Activated CD4-positive, CD25-positive, alpha-beta regulatory T cell treated with anti-CD3 and anti-CD28 coated beads, Interleukin-2, amount 50 U/mL, for 72 hours (primary cell): ENCODE measurements at regions not wholly inside any gene's neighbourhood (a gene's known extent, or its start where the extent isn't known, plus 50 kb on each side); places are given as distances from the start of the nearest gene placed in this dataset.
"Not testable (repeated sequence)": the region's sequence is repeated elsewhere in the genome, so short reads cannot be mapped to it uniquely, and the experiment has no call there.

Source experiments
- DNase-seq: peaks from one replicate; pipeline ENCODE4 v3.0.0; 2021

DNA sequence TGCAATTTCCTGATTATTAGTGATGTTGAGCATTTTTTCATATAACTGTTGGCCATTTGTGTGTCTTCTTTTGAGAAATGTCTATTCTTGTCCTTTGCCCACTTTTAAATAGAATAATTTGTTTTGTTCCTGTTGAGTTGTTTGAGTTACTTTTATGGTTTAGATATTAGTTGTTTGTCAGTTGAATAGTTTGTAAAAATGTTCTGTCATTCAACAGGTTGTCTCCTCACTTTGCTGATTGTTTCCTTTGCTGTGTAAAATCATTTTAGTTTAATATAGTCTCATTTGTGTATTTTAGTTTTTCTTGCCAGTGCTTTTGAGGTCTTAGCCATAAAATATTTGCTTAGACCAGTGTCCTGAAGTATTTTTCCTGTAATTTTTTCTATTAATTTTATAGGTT lies 181.8 kb upstream of the GLRA2 start:
- no peak for DNase-seq

DNA sequence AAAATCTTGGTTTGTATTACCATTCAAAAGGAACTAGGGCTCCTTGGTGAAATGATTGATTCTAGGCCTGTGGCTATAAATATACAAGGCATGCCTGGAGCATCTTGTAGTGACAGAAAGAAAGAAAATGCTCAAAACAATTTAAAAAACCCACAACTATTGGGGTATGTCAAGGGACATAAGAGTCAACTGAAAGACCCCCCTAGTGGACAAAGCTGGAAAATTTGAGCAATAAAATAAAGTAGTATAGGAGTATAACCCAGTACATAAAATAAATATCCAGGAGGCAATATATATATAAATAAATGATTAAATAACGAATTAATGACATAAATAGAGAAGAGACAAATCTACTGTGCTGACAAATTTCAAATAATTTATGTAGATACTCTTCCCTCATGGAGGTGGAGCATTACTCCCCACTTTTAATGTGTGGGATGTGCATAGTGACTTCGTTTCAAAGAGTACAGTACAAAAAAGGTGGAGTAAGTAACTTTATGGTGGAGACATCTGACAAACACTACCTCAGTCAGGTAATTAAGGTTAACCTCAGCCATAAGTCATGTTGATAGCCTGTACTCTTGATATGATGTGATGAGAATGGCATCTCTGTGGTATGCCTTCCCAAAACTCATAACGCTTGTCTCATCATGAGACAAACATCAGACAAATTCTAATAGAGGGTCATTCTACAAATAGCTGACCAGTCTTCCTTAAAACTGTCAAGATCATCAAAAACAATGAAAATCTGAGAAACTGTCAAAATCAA lies 185.0 kb upstream of the GLRA2 start:
- DNase-seq, result no peak

DNA sequence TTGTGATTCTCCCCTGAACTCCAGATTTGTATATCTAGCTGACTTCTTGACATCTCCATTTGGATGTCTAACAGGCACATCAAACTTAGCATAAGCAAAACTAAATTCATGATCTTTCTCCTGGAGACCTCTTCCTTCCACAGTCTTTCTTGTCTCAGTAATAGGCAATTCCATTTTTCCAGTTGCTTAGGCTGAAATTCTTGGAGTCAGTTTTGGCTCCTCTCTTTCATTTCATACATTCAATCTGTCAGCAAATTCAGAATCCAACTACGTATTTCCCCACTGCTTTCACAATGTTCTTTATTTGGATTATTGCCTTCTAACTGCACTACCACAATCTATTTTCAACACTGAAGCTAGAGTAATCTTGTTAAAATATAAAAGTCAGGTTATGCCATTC lies 219.9 kb upstream of the GLRA2 start:
- no peak for DNase-seq

DNA sequence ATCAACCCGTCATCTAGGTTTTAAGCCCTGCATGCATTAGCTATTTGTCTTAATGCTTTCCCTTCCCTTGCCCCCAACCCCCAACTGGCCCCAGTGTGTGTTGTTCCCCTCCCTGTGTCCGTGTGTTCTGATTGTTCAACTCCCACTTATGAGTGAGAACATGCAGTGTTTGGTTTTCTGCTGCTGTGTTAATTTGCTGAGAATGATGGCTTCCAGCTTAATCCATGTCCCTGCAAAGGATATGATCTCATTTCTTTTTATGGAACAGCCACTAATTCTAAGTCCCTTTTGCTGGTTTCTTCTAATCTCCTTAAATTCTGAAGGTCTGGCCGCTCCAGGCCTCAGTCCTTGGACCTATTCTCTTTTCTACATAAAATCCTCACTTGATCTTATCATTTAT lies 220.4 kb upstream of the GLRA2 start:
- DNase-seq, result not testable (repeated sequence)

DNA sequence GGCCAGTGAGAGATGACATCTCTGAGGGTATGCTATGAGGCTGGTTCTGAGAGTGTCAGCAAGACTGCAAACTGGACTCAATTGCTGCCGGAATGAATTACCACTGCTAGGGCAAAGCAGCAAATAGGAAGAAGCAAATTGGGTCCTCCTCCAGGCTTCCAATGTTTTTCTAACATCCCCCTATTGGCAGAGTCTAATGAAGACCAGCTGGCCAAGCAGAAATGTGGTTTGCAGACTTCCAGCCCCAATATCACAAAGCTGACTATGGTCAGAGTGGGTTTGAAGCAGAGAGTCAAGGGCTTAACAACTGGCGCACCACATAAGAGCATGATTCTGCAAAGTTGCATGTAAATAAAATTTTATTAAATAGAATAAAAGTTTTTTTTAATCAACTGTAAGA lies 225.4 kb upstream of the GLRA2 start:
- no peak for DNase-seq

DNA sequence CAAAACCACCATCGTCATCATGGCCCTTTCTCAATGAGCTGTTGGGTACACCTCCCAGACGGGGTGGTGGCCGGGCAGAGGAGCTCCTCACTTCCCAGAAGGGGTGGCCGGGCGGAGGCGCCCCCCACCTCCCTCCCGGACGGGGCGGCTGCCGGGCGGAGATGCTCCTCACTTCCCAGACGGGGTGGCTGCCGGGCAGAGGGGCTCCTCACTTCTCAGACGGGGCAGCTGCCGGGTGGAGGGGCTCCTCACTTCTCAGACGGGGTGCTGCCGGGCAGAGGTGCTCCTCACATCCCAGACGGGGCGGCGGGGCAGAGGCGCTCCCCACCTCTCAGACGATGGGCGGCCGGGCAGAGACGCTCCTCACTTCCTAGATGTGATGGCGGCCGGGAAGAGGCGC lies 226.8 kb upstream of the GLRA2 start:
- DNase-seq, result not testable (repeated sequence)

DNA sequence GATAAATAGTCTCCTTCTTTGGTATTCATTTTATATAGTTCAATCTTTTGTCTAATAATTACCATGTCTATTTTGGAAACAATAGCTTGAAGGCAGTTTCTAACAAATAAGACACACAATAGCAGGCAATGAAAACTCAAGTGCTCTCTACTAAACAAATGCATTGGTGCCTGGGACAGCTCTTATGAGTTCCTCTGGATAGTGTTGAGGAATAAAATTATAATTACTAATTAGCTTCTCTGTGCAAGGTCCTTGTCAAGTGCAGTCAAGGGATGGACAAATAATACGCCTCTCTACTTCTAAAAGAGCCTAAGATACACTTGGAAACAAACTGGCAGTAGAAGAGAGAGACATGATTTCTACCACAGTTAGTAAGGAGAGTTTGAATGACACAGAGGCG lies 229.0 kb upstream of the GLRA2 start:
- no peak for DNase-seq

DNA sequence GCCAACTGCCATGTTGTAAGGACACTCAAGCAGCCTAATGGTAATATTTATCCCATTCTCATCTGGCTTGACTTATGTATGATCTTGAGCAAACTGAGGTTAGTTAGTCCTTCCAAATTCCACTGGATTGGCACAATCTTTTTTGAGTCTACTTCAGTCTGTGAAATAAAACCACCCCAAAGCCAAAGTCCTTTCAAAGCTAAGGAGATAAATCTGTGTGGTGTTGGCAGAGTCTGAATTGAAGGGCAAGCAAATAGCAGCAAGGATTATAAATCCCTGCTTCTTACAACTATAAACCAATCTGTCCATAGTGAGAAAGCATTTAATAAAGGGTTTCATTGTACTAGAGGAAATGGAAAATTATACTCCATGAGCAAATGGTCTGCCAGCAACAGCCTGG lies 233.9 kb upstream of the GLRA2 start:
- no peak for DNase-seq

DNA sequence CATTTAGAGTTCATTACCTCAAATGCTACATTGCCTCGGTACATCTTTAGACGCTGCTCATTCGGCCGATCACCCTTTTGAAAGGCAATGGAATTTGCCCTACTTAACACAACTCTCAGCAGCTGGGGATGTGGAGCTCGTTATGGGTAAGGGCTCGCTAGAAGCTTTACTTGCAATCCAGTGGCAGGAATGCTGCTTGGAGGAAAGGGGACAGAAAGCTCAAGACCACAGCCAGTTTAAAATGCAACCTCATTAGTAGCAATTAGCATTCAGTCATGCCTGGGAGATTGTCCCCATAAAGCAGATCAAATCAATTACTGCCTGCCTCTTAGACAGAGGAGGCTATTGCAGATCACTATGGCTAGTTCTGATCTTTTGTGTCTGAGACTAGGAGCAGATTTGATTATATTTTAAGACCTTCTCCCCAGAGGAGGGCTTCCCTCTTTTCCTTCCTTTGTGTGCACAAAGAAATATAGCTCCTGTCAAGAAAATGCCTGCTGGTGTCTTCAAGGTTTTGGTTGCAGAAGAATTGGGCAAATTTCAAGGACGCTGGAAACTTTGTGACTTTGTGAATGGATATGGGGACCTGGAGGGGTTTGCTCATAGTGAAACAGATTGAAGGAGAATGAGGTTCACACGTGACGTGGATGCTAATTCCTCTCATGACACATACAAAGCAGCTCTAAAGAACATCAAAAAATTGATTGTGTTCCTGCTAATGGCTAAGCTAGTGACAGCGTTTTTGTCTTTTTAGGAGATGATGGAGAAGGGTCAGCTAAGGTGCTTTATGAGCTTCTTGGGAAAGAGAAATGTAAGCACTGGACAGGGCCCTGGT lies 237.5 kb upstream of the GLRA2 start:
- no peak for DNase-seq

DNA sequence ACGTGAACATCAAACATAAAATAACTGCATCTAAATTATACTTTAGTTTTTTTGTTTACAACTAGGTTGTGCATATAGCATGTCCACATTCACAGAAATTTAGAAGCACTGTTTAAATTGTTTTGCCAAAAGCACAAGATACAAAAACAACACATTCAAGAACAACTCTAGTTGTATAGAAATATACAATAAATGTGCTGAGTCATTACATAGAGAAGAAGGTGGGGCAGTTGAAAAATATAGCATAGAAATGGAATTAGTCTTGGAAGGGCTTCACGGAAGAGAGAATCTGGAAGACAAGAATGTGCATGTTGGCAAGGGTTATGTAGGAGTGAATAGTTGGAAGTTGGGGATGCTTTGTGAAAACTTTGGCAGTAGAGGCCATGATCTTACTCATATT lies 239.0 kb upstream of the GLRA2 start:
- no peak for DNase-seq

DNA sequence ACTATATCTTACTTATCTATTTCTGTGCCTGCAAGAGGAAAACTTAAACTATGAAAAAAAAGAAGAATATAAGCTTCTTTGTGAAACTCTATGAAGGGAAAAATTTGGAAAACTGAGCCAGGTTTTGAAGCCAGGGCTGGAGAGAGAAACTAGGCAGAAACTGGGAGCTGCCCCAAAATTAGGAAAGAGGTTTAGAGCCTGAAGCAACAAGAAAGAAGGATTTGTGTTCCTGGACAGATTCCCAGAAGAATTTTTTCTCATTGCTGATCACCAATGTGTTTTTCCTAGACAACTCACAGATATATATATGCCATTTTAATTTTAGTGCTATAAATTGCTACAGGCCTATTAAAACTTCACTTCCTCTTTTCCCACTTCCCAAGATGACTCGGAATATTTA lies 245.0 kb upstream of the GEMIN8 start:
- DNase-seq, result no peak

DNA sequence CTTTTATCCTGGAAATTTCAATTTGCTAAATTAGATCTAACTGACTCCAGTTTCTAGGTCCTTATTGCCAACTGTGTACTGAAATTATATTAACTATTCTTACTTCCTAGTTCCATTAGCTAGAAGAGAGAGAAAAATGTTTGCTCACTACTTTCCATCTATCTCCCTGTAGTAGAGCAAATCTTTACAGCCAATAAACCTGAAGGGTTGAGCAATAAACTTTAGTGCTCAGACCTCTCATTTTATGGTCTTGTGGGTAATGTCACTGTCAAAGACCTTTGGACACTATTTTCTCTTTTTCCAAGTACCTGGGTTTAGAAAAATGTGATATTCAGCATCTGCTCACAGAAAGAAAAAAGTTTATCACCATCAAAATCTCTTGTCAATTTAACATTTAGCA lies 237.5 kb upstream of the GEMIN8 start:
- DNase-seq, result no peak

DNA sequence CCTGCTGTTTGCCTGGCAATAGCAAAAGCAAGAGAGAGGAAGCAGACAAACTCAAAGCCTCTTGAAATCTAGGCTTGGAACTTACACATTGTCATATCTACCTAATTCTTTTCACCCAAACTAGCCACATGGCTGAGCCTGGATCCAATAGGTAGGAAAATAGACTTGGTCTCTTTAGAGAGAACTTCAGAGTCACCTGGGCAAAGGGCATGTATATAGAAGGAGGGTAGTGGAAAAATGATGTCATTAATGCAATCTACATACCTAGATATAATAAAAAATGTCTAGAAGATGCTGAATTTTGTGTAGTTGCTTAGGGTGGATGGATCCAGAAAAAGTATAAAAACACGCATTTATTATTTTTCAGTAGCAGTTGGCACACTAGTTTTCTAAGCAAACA lies 237.0 kb upstream of the GEMIN8 start:
- DNase-seq, result no peak

DNA sequence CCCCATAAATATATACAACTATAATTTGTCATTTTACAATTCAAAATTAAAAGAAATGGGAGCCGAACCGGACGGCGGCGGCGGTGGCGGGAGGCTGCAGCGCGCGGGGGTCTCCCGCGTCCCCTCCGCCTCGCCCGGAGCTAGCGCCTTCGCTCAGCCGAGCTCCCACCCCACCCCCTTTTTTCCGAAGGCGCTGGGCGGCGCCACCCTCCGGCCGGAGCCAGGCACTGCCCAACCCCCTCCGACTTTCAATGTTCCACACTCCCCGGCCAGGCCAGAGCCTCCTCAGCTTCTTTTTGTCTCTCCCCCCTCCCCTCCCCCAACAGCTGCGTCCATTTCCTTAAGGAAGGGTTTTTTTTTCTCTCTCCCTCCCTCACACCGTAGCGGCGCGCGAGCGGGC lies 214.1 kb upstream of the GEMIN8 start:
- DNase-seq, result no peak

DNA sequence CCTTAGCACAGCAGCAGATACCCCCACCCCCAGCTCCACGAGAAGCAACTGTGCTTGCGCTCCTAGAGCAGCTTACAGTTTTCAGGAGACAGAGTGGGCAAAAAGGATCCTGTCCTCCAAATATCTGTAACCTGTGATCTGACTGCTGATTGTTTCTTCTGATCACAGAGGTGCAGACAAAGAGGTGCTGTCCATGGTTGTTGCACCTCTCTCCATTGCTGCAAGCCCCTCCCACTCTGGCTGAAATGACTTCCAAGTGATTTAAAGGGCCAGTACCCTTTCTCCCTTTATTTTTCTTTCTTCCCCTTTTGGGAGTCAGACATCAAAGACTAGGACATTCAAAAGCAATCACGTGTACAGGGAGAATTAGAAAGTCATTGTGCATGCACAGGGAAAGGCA lies 205.3 kb upstream of the GEMIN8 start:
- no peak for DNase-seq

DNA sequence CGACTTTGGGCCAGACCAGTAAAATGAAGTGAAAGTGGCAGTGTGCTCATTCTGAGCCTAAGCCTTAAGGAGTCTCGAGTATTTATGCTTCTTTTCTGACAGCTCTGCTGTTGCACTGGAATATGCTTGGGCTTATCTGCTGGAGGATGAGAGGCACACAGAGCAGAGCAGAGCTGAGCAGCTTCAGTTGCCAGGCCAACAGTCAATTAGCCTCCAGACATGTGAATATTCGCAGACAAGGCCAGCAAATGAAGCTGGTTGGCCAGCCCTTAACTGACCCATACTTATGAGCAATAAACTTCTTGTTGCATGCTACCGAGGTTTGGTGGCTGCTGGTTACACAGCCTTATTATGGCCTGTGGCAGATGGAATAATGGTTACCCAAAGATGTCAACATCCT lies 203.0 kb upstream of the GEMIN8 start:
- DNase-seq, result no peak

DNA sequence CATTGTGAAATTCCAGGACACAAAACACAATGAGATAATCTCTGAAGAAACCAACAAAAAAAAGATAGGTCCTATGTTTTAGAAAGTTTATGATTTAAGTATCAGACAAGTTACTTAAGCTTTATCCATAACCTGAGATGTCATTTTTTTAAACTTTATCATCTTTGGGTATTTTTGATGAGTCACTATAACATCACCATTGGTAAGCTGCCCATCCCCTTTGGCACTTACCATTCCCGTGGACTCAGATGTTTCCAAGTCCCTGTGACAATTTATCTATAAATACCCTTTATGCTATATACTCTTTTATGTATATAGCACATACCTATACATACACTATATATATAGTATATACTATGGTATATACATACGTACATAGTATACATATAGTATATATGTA lies 198.9 kb upstream of the GEMIN8 start:
- DNase-seq, result no peak

DNA sequence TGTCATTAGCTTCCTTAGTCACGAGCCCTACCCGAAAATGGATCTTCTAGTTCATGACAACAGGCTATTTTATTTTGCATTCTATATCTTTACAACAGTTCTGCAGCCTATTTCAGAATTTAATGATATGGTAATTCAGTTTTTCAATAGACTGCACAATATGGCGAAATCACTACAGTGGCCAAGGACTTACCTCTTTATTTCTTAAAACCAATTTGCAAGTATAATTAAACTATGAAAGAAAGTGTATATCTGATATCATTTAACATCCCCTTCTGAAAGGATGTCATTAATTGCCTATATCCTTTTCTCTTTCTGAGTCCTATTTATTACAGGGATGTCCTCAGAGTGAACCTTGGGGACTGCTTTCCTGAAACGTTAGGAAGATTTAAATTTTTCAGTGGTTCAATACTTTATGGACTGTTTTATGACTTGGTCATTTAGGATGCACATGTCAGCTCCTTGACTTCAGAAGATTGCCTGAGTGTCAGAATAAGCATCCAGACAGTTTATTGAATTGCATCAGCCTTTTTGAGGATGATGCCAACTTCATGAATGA lies 190.8 kb upstream of the GEMIN8 start:
- no peak for DNase-seq

DNA sequence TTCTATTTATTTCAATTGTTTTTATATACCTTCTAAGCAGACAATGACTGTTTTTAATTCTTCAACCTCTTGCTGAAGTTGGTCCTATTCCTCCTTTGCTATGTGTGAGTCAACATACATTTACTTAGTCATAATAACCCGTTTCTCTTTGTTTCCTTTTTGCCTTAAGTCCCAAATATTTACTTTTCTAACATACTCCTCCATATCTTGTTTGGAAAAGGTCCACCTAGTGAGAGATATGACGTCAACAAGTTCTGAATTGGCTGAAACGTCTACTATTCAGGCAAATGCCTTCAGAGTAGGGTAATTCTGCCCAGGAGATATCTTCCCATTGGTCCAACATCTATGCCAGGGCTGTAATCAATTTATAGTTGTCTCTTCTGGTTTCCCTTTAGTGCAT lies 179.3 kb upstream of the GEMIN8 start:
- no peak for DNase-seq

DNA sequence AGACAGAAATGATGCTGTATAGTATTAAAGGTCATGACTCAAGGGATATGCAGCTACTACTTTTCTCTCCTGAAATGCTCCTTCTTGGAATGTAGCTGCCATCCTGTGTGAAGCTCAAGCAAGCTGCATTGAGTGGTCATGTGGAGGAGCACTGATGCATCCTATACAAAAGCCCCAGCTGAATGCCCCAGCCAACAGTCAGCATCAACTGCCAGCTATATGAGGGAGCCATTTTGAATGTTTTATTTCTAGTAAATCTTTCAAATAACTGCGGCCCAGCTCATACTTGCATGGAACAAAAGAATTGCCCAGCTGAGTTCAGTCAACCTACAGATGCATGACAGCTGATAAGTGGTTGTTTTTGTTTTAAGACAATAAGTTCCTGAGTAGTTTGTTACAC lies 165.0 kb upstream of the GEMIN8 start:
- no peak for DNase-seq

DNA sequence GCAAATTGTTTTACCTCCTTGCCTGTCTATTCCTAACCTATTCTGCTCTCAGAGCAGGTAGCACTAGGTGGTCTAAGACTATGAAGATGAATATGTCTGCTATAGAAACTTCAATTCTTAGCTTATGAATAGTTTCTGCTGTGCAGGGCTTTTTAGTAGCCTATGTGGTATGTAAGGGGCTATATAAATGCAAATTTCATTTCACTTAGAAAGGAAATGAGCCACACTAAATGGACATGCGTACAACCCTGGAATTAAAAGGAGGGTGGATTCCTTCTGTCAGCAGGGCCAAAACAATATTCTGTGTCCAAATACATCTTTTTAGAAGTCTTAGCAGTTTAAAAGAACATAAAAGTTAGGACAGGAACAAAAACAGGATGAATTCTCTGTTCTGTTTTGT lies 163.9 kb upstream of the GEMIN8 start:
- DNase-seq, result no peak

DNA sequence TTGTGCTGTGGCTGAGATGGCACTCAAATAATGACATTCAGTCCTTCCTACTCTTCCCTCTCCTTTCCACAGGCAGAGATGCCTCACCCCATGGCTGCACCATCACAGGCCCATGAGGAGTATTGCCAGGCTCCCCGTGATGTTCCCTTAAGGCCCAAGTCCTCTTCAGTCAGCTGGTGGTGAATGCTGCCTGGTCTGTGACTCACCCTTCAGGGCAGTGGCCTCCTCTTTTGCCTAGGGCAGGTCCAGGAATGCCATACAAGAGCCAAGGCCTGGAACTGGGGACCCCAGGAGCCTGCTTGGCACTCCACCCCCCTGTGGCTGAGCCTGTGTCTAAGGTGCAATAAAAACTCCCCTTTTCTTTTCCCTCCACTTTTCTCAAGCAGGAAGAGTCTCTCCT lies 144.2 kb upstream of the GEMIN8 start:
- no peak for DNase-seq

DNA sequence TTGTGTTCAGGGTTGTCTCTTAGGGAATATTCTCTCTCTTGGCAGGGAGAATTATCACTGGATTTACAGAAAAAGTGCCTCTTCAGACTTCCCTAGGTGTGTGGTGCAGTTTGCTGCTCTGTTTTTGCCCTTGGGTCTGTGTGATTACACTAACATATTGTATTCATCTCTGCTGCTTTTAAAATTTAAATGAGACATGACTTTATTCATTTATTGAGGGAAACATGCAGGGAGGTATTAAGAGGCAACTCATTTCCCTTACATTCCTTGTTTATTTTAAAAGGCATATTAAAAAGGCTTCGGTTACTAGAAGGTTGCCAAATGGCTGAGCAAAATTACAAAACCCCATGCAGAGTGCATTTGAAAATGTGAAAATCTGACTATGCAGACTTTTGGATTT lies 135.1 kb upstream of the GEMIN8 start:
- DNase-seq, result no peak

DNA sequence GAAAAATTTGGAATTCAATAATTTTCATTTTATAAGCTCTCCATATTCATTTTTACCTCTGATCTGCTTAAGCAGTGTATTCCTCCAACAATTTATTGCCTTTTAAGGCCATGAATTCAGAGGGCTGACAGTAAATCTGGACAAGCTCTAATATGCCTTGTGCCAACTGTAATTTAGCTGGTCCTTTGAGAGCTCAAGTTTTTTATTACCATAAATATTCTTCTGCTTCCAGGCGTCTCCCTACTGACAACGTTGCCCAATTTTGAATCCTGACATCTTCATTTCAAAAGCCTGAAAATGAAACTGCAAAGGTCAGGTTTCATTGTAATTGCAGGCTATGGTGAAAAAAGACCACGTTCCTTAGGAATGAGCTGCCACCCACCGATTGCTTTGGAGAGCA lies 95.8 kb upstream of the GEMIN8 start:
- no peak for DNase-seq
